ENCODE measurements at regions not wholly inside any gene's neighbourhood (a gene's known extent, or its start where the extent isn't known, plus 50 kb on each side); places are given as distances from the start of the nearest gene placed in this dataset.
"Not testable (repeated sequence)": the region's sequence is repeated elsewhere in the genome, so short reads cannot be mapped to it uniquely, and the experiment has no call there.

DNA sequence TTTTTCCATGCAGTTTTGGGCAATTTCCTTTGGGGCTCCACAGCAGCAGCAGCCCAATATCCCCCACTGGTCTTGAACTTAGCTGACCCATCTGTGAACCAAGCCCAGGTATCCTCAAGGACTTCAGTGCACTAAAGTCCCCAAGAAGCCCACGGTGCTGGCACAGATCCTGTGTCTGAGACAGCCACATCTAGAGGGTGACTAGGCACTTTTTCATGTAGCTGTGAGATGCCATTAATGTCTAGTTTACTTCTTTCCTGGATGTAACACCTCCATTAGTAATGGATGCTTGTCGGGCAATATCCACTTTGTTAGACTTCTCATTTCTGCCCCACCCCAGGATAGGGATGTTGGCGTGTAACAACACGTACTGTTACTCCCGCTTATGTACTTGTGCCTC, 117.9 kb downstream of the GPCPD1 start:
- ChIA-PET POLR2A (no interaction called here), CTCF (no interaction called here)
- intact Hi-C loops (cut with micrococcal nuclease): no loop called here
- Mint-ChIP-seq H3K27me3 (peaks cover 9% of the 10 kb centered on the region), H3K9me3 (no peaks in the 10 kb centered on the region), H3K4me1 (ENCODE audit: low read depth) (no peaks in the 10 kb centered on the region), H3K36me3 (no peaks in the 10 kb centered on the region), H3K27ac (no peak overlapping the region), H3K4me3 (no peak overlapping the region)
- DNase-seq: no peak

DNA sequence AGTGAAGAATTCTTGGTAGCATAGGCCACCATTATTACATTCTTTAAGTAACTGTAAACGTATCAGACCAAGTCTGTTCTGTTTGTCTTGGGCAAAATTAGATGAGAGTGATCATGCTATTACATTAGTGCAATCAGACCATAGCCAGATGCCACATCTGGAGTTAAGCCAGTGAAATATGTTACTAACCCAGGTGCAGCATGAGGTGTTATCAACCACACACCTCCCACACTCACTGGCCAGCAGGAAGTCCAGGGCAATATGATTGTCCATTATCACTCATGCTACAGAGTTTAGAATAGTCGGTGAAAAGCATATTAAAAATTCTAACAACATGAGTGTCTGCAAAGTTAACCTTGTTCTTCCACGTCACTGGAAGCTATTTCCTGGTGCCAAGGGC, 119.4 kb downstream of the GPCPD1 start:
- ChIA-PET CTCF (no interaction called here), POLR2A (no interaction called here)
- no peak overlapping the region for H3K4me3 Mint-ChIP-seq
- DNase-seq: no peak
- H3K9me3 Mint-ChIP-seq: no peaks in the 10 kb centered on the region
- peaks cover 15% of the 10 kb centered on the region for H3K27me3 Mint-ChIP-seq
- intact Hi-C loops (cut with micrococcal nuclease): no loop called here
- no peaks in the 10 kb centered on the region for H3K36me3 Mint-ChIP-seq
- peaks cover 3% of the 10 kb centered on the region for H3K4me1 Mint-ChIP-seq (ENCODE audit: low read depth)
- no peak overlapping the region for H3K27ac Mint-ChIP-seq

- no peaks in the 10 kb centered on the region for H3K36me3 Mint-ChIP-seq
- POLR2A ChIA-PET: no interaction called here
Observed at GRCh38 chr20:5489601-5490000, 121.2 kb downstream of the GPCPD1 start.

DNA sequence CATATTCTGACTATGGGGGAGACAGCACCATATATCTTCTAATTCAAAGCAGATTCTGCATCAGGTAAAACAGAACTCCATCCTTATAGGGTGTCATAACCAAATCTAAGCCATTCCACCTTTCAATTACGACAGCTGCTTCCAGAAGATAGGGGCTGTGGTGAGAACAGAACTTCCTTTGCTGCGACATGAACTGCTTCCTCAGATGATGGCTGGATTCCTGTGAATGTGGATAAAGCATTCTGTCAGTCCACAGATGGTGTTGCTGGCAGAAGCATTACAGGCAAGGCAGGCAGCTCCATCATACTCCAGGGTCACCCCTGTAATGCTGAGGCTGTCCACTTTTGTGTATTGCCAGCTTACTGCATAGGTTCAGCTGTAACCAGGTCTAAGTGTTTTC, 122.0 kb downstream of the GPCPD1 start:
- Mint-ChIP-seq H3K27ac (no peak overlapping the region), H3K36me3 (no peaks in the 10 kb centered on the region)

More at GRCh38 chr20:5489601-5490000, 121.2 kb downstream of the GPCPD1 start:
- intact Hi-C loops (cut with micrococcal nuclease): no loop called here
- Mint-ChIP-seq H3K27me3 (peaks cover 20% of the 10 kb centered on the region), H3K4me3 (no peak overlapping the region), H3K27ac (no peak overlapping the region), H3K4me1 (ENCODE audit: low read depth) (peaks cover 4% of the 10 kb centered on the region), H3K9me3 (no peaks in the 10 kb centered on the region)
- DNase-seq: no peak
- CTCF ChIA-PET: no interaction called here

GRCh38 chr20:5486377-5487054, 124.3 kb downstream of the GPCPD1 start:
- Mint-ChIP-seq H3K27me3 (peaks cover 20% of the 10 kb centered on the region), H3K9me3 (no peaks in the 10 kb centered on the region), H3K4me1 (ENCODE audit: low read depth) (peaks cover 4% of the 10 kb centered on the region), H3K27ac (no peak overlapping the region), H3K4me3 (no peak overlapping the region), H3K36me3 (no peaks in the 10 kb centered on the region)
- no peak for DNase-seq
- intact Hi-C loops (cut with micrococcal nuclease): no loop called here
- CTCF ChIA-PET: no interaction called here
- POLR2A ChIA-PET: no interaction called here

More for the DNA sequence above, 122.0 kb downstream of the GPCPD1 start:
- no peak overlapping the region for H3K4me3 Mint-ChIP-seq
- POLR2A ChIA-PET: no interaction called here
- H3K27me3 Mint-ChIP-seq: peaks cover 20% of the 10 kb centered on the region
- intact Hi-C loops (cut with micrococcal nuclease): no loop called here
- no peak for DNase-seq
- no peaks in the 10 kb centered on the region for H3K9me3 Mint-ChIP-seq
- H3K4me1 Mint-ChIP-seq (ENCODE audit: low read depth): peaks cover 4% of the 10 kb centered on the region
- CTCF ChIA-PET: no interaction called here

DNA sequence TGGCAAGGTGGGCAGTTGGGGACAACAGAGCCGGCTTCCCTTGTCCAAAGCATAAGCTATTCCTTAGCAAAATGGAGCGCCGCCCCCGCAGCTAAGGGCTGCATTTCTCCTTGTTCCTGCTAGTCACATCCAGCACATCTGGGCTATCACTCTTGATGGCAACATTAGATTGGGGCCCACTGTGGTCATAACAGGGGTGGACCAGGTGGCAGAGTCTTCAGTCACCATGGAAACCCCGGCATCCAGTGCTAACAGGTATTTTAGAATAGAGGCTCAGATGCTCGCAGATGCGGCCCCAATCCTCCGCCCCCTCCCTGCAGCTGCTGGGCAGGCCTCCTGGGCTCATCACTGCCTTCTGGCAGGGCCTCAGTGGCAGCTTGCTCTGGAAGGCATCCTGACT, 125.9 kb downstream of the GPCPD1 start:
- H3K9me3 Mint-ChIP-seq: no peaks in the 10 kb centered on the region
- CTCF ChIA-PET: interaction anchor here (0.6 kb wide), 1 partner anchor 352 kb away, joined by 3 read pairs; no protein-coding TSS in a partner anchor
- intact Hi-C loops (cut with micrococcal nuclease): no loop called here
- no peak overlapping the region for H3K27ac Mint-ChIP-seq
- H3K36me3 Mint-ChIP-seq: no peaks in the 10 kb centered on the region
- no peak for DNase-seq
- H3K4me1 Mint-ChIP-seq (ENCODE audit: low read depth): peaks cover 4% of the 10 kb centered on the region
- peaks cover 20% of the 10 kb centered on the region for H3K27me3 Mint-ChIP-seq
- POLR2A ChIA-PET: no interaction called here
- H3K4me3 Mint-ChIP-seq: no peak overlapping the region

- no peaks in the 10 kb centered on the region for H3K9me3 Mint-ChIP-seq
- no peaks in the 10 kb centered on the region for H3K36me3 Mint-ChIP-seq
- POLR2A ChIA-PET: no interaction called here
- peaks cover 4% of the 10 kb centered on the region for H3K4me1 Mint-ChIP-seq (ENCODE audit: low read depth)
- H3K4me3 Mint-ChIP-seq: no peak overlapping the region
- no peak for DNase-seq
- CTCF ChIA-PET: no interaction called here
- intact Hi-C loops (cut with micrococcal nuclease): no loop called here
- H3K27me3 Mint-ChIP-seq: peaks cover 20% of the 10 kb centered on the region
- no peak overlapping the region for H3K27ac Mint-ChIP-seq
Observed at GRCh38 chr20:5484346-5484745, 126.5 kb downstream of the GPCPD1 start.

DNA sequence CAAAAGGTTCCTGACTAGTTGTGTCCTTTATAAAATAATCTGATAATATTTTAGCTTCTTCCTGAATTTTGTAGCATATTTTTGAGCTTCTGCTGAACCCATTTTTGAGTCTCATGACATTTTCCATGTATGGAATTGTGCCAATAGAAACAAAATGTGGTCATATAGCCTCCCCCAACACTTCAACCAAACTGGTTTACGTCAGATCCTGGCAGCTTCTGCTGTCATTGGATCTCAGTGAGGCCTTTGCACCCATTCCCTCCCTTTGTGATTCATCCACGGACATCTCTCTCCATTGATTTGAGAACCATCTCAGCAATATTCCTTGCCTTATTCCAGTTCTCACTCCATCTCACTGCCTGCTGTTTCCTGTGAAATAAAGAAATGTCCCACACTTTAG, 128.0 kb downstream of the GPCPD1 start:
- POLR2A ChIA-PET: no interaction called here
- Mint-ChIP-seq H3K27me3 (peaks cover 14% of the 10 kb centered on the region), H3K4me1 (ENCODE audit: low read depth) (peaks cover 4% of the 10 kb centered on the region), H3K9me3 (no peaks in the 10 kb centered on the region), H3K27ac (no peak overlapping the region), H3K4me3 (no peak overlapping the region), H3K36me3 (no peaks in the 10 kb centered on the region)
- intact Hi-C loops (cut with micrococcal nuclease): no loop called here
- CTCF ChIA-PET: no interaction called here
- no peak for DNase-seq

- POLR2A ChIA-PET: no interaction called here
- Mint-ChIP-seq H3K9me3 (no peaks in the 10 kb centered on the region), H3K36me3 (no peaks in the 10 kb centered on the region), H3K4me3 (no peak overlapping the region), H3K27ac (no peak overlapping the region), H3K27me3 (peaks cover 12% of the 10 kb centered on the region), H3K4me1 (ENCODE audit: low read depth) (peaks cover 4% of the 10 kb centered on the region)
- CTCF ChIA-PET: no interaction called here
- DNase-seq: no peak
- intact Hi-C loops (cut with micrococcal nuclease): no loop called here
Observed at GRCh38 chr20:5481872-5482271, 128.9 kb downstream of the GPCPD1 start.

- no peak for DNase-seq
- CTCF ChIA-PET: no interaction called here
- Mint-ChIP-seq H3K27me3 (peaks cover 9% of the 10 kb centered on the region), H3K36me3 (no peaks in the 10 kb centered on the region), H3K4me3 (no peak overlapping the region), H3K4me1 (ENCODE audit: low read depth) (no peaks in the 10 kb centered on the region), H3K27ac (no peak overlapping the region), H3K9me3 (no peaks in the 10 kb centered on the region)
- POLR2A ChIA-PET: no interaction called here
- intact Hi-C loops (cut with micrococcal nuclease): no loop called here
Observed at GRCh38 chr20:5480824-5481600, 129.8 kb downstream of the GPCPD1 start.

DNA sequence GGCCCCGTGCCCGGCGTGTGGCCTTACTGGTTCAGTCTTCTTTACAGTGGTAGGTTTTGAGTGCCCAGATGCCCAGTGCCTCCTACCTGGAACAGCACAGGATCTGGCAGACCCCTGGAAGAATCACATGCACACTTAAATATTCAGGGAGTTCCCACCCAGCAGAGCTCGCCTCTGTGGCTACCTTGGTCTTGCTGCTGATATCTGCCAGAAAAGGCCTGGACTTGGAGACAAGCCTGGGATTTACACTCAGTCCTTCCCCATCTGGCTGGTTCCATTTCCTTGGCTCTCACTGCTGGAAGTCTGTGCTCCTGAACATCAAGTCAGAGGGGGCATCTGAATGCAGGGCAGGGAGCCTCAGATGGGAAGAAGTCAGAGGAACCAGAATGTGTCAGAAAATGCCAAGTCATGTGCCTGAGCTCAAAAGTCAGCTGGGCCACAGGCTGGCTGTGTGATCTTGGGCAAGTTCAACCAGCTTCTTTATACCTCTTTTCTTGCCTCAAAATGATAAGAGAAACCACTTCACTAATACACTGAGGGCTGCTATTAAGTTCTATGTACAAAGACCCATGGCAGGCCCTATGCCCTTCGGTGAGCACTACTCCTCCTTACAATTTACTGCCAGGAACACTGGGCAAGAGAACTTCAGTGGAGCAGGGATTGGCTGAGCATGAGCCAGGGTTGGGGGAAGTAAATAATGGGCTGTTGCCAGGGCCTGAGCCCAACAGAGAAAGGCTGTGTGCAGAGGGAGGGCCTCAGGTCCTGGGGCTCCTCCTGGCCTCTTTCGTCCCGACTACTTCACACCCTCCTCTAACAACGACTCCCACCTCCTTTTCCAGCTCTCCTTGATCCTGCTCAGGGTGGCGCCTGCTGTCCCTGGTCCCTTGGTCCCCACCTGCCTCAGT, 135.9 kb downstream of the GPCPD1 start:
- no peak overlapping the region for H3K27ac Mint-ChIP-seq
- intact Hi-C loops (cut with micrococcal nuclease): no loop called here

GRCh38 chr20:5471866-5472265, 138.9 kb downstream of the GPCPD1 start:
- POLR2A ChIA-PET; DNase-seq; H3K9me3 Mint-ChIP-seq; H3K4me3 Mint-ChIP-seq; CTCF ChIA-PET; H3K27ac Mint-ChIP-seq; intact Hi-C loops (cut with micrococcal nuclease); H3K4me1 Mint-ChIP-seq (ENCODE audit: low read depth); H3K36me3 Mint-ChIP-seq: not testable (repeated sequence)
- peaks cover 13% of the 10 kb centered on the region for H3K27me3 Mint-ChIP-seq

More for the DNA sequence above, 135.9 kb downstream of the GPCPD1 start:
- H3K27me3 Mint-ChIP-seq: peaks cover 7% of the 10 kb centered on the region
- H3K9me3 Mint-ChIP-seq: no peaks in the 10 kb centered on the region
- no peaks in the 10 kb centered on the region for H3K36me3 Mint-ChIP-seq
- ChIA-PET CTCF (no interaction called here), POLR2A (no interaction called here)
- no peak for DNase-seq
- H3K4me3 Mint-ChIP-seq: no peak overlapping the region
- H3K4me1 Mint-ChIP-seq (ENCODE audit: low read depth): no peaks in the 10 kb centered on the region

All from activated CD4-positive, alpha-beta memory T cell treated with anti-CD3 and anti-CD28 coated beads for 36 hours (primary cell).